AG04449 (cell line): ENCODE measurements at regions not wholly inside any gene's neighbourhood (a gene's known extent, or its start where the extent isn't known, plus 50 kb on each side); places are given as distances from the start of the nearest gene placed in this dataset.
A peak's percentile ranks its signal among the peaks of the same experiment; 100 is the strongest.

ENCODE experiments used
- CTCF ChIA-PET: fragments of 350-600 bp; formaldehyde crosslinking; extraction: SDS; loops from one replicate; lab custom pipeline; 2021; ENCODE audit warnings: antibody characterized with exemption; lab: Yijun Ruan, JAX
- POLR2A ChIA-PET: fragments of 400-600, 350-600 bp; formaldehyde crosslinking; extraction: SDS; loops from one replicate; lab custom pipeline; 2020; ENCODE audit warnings: antibody characterized with exemption, inconsistent platforms; lab: Yijun Ruan, JAX
- DNase-seq: peaks from one replicate; pipeline ENCODE4 v3.0.0-alpha.2; 2010; ENCODE audit warnings: low read depth, low spot score
- H3K4me3 ChIP-seq: 2 replicates; pipeline ENCODE4 v1.5.1; 2011; ENCODE audit warnings: low read depth, mild to moderate bottlenecking, control low read depth, low read length
- TF ChIP-seq, protein P1 (sequence below): IDR thresholded peaks from one replicate; pipeline ENCODE4 v1.5.1; 2011; ENCODE audit warnings: mild to moderate bottlenecking, moderate library complexity, low read length, control low read depth, inconsistent platforms; ENCODE audit not compliant: insufficient read depth; ENCODE audit errors: missing control alignments

GRCh38 chr20:40781327-40782042, 92.4 kb upstream of the MAFB start:
- POLR2A ChIA-PET, result no interaction called here
- CTCF ChIA-PET, result interaction anchor here (1.0 kb wide), 1 partner anchor 182 kb away, joined by 3 read pairs; no protein-coding TSS in a partner anchor
- TF ChIP-seq, protein P1, sequence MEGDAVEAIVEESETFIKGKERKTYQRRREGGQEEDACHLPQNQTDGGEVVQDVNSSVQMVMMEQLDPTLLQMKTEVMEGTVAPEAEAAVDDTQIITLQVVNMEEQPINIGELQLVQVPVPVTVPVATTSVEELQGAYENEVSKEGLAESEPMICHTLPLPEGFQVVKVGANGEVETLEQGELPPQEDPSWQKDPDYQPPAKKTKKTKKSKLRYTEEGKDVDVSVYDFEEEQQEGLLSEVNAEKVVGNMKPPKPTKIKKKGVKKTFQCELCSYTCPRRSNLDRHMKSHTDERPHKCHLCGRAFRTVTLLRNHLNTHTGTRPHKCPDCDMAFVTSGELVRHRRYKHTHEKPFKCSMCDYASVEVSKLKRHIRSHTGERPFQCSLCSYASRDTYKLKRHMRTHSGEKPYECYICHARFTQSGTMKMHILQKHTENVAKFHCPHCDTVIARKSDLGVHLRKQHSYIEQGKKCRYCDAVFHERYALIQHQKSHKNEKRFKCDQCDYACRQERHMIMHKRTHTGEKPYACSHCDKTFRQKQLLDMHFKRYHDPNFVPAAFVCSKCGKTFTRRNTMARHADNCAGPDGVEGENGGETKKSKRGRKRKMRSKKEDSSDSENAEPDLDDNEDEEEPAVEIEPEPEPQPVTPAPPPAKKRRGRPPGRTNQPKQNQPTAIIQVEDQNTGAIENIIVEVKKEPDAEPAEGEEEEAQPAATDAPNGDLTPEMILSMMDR, result no peak
- no peak overlapping the region for H3K4me3 ChIP-seq
- no peak for DNase-seq

DNA sequence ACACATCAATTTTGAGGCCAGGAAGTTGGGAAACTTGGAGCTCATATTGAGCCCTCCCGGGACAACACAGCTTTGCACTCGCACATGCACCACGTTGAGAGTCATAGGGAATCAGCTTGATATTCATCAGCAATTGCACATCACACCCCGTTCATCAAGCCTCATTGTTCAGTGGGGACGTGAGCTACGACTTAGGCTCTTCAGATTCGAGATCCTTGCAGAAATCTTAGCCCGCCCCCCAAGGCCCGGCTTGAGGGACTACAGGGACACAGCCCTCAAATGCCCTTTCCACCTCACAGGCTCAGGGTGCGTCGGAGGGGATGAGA, 93.0 kb upstream of the MAFB start:
- DNase-seq, result no peak
- TF ChIP-seq, protein P1, result no peak
- CTCF ChIA-PET, result interaction anchor here (1.0 kb wide), 1 partner anchor 181 kb away, joined by 3 read pairs; no protein-coding TSS in a partner anchor
- H3K4me3 ChIP-seq, result no peak overlapping the region
- POLR2A ChIA-PET, result no interaction called here

DNA sequence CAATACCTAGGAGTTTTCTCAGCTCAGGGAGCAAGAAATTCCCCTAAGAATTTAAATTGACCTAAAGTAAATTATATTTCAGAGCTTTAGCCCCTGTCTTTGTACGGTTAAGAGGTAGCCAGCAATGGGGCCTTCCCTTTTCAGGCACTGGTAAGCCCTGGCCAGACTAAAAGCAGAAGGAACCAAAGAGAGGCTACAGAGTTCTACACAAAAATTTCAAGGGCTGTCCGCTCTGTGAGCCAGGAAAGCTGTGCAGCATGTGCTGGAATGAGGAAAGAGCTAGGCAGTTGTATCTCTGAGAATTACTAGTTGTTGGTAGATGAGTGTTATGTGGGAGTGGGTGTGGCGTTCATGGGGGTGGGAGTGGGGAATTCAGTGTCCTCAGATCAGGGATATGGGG, 96.3 kb upstream of the MAFB start:
- DNase-seq, result no peak
- POLR2A ChIA-PET, result no interaction called here
- no peak overlapping the region for H3K4me3 ChIP-seq
- TF ChIP-seq, protein P1, result no peak
- CTCF ChIA-PET, result no interaction called here

DNA sequence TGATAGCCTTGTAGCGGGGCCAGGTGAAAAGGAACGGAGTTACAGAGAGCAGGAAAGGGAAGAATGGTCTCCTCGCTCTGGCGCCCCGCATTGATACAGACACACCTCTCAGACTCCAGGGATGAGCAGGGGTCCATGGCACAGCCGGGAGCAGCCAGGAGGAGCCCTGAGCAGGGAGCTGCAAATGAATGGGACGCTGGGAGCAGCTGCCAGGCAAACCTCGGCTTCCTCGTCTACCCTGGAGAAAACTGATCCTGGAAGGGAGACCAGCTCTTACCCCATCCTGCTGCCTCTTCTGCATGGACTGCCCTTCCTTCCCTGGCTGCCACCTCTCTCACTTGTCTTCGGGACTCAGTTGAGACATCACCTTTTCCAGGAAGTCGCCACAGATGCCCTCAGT, 97.3 kb upstream of the MAFB start:
- POLR2A ChIA-PET, result no interaction called here
- H3K4me3 ChIP-seq, result no peak overlapping the region
- DNase-seq, result no peak
- TF ChIP-seq, protein P1, result no peak
- CTCF ChIA-PET, result no interaction called here

GRCh38 chr20:40787941-40788340, 98.9 kb upstream of the MAFB start:
- H3K4me3 ChIP-seq, result no peak overlapping the region
- TF ChIP-seq, protein P1, result no peak
- ChIA-PET POLR2A (no interaction called here), CTCF (interaction anchor here (1.0 kb wide), 1 partner anchor 10 kb away, joined by 3 read pairs; no protein-coding TSS in a partner anchor)
- no peak for DNase-seq

DNA sequence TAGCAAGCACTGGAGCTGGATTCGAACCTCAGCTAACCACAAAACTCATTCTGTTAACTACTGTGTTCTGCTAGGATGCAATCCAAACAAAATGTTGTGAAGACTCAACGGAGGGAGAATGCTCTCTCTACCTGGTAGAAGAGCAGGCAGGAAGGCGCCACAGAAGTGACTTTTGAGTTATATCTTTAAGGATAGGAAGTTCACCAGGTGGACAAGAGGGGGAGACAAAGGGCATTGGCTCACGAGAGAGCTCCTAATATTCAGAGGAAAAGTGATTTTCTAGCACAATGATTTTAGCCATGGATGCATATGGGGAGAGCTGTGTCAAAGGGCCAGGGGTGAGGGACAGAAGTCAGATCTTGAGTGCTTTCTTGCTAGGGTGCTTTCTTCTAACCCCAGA, 108.4 kb upstream of the MAFB start:
- no peak overlapping the region for H3K4me3 ChIP-seq
- CTCF ChIA-PET, result interaction anchor here (0.8 to 2.0 kb wide), 7 partner anchors 9 to 638 kb away, joined by 3 to 15 read pairs (median 4); no protein-coding TSS in a partner anchor
- POLR2A ChIA-PET, result no interaction called here
- DNase-seq, result no peak
- TF ChIP-seq, protein P1, result peak; percentile 3
